HG03280 (cell line): ENCODE measurements at regions not wholly inside any gene's neighbourhood (a gene's known extent, or its start where the extent isn't known, plus 50 kb on each side); places are given as distances from the start of the nearest gene placed in this dataset.
"Not testable (repeated sequence)": the region's sequence is repeated elsewhere in the genome, so short reads cannot be mapped to it uniquely, and the experiment has no call there.

Source experiments
- ATAC-seq: cut with Tn5 transposase; IDR thresholded peaks from one replicate; pipeline ENCODE4 v1.9.1; 2021; ENCODE audit warnings: mild to moderate bottlenecking, moderate library complexity; ENCODE audit not compliant: unreplicated experiment

DNA sequence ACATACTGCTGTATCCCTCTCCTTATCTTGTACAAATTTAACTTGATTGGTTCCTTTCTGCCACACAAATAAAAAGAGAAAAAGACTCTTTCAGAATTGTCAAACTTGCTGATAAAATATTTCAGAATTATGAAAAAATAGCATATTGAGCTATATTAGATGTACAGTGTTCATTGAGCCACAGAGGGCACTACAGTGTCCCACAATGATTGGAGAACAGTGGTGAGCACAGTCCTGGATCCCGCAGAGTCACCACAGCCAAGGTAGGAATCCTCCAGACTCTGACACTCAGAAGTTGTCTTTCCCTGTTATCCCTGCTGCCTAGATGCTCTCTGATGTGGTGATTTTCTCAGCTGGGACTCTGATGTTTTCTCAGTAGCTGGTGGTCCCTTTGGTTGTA lies 1281.3 kb upstream of the ZEB2 start:
- no peak for ATAC-seq

DNA sequence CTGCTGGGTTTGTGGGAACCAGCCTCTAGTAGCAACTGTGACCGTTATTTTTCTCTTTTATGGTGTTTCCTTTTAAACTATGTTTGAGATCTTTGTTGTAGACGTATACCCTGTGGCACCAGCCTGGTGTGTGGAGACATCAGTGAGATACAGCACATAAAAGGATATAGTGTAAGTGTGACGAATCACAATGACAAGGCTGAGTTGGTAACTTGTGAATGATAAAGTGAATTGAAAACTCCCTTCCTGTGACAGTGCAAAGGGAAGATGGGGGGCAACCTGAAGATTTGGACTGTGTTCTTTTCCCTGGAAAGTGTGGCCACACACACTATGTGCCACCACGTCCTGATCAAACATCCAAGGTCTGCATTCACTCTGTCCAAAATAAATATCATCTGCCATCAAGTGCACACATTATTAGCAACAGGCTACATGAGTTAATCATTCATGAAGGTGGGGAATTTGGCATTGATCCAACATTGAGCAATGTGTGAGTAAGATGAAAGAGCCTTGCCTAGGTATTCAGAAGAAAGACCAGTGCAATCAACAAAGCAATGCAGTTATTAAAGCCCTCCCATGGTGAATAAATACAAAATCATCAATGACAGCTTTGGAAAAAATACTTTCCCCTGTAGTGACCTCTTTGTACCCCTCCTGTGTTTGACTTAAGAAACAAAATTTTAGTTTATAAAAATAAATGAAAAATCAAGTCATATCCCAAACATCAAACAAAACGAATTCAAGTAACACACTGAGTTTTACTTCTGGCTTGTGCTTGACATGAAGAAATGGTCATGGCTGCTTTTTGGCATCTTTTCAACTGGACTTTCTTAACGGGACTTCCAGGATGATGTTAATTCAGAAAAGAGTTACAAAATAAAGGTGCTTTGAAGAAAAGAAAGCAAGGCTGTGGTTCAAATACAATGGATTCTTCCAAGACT lies 1280.5 kb upstream of the ZEB2 start:
- no peak for ATAC-seq

DNA sequence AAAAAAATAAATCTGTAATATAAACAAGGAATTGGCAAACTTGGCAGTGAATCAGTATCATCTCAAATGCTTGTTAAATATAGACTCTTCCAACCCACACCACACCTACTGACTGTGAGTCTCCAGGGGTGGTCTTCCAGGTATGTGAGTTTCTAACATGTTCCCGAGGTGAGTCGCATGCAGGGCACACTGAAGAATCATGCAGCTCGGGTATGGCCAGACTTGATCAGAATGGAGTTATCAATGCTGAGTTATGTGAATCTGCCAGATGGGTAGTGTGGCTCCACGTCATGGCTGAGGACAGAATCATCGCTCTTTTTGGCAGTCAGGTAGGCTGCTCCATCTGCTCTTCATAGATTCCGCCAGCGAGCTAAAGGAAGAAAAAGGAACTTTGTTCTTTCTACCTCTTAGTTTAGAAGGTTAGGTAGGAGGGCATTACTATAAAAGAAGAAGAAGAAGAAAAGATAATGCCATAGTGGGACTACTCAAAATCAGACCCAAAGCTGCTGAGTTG lies 1279.7 kb upstream of the ZEB2 start:
- no peak for ATAC-seq

DNA sequence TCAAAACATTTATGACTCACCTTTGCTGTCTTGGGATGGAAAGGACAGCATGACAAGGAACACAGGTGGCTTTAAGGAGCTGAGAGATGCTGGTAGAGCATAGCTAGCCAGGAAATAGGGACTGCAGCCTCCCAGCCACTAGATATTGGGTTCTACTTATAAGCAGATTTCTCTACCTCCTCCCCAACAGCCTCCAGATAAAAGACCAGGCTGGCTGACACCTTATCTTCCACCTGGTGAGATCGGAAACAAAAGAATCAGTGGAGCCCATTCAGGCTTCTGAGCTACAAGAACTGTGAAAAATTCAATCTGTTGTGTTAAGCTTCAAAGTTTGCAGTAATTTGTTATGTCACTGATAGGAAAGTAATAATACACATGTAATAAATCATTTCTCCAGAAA lies 1278.5 kb upstream of the ZEB2 start:
- no peak for ATAC-seq

DNA sequence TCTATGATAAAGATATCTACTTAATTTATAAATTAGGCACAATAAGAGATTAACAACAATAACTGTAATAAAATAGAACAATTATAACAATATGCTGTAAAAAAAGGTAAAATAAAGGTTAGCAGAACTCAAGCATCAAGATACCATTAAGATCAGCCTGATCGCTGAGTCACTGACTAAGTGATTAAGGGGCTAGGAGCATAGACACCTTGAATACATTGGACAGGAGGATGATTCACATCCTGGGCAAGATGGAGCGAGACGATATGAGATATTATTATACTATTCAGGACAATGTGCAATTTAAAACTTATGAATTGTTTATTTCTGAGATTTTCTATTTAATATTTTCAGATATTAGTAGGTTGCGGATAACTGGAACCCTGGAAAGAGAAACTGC lies 1277.8 kb upstream of the ZEB2 start:
- no peak for ATAC-seq

DNA sequence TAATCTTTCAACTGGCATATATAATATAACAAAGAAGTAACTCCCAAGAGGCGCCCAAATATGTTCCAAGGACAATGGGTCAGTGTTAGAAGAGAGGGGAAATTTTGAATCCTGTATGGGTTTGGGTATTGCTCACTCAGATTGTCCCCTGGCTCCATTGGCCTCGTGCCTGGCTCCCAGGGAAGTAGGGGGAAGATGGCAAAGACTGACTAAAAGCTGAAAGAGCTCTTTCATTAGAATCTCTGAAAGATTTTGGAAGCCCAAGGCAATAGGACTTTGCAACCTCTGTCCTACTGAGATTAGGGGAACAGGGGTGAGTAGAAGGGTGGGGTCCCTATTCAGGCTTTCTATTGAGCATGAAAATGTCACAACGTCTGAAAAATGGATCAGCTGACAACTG lies 1272.8 kb upstream of the ZEB2 start:
- ATAC-seq, result no peak

DNA sequence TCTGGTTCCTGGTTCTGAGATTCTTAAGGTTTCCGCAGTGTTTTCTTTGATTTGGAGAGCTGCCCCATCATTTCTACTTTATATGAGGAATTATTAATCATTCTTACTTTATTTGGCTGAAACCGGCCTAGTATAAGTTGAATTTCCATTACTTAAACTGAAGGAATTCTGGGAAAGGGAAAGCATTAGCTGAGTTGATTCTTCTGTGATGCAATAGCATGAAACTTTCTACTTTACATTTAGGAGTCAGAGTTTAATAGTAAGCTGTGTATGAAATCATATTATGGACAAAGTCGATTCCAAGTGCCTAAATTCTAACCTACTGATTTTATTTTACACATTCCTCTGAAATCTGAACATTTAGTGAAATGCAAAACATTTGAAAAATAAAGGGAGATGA lies 1269.7 kb upstream of the ZEB2 start:
- no peak for ATAC-seq

DNA sequence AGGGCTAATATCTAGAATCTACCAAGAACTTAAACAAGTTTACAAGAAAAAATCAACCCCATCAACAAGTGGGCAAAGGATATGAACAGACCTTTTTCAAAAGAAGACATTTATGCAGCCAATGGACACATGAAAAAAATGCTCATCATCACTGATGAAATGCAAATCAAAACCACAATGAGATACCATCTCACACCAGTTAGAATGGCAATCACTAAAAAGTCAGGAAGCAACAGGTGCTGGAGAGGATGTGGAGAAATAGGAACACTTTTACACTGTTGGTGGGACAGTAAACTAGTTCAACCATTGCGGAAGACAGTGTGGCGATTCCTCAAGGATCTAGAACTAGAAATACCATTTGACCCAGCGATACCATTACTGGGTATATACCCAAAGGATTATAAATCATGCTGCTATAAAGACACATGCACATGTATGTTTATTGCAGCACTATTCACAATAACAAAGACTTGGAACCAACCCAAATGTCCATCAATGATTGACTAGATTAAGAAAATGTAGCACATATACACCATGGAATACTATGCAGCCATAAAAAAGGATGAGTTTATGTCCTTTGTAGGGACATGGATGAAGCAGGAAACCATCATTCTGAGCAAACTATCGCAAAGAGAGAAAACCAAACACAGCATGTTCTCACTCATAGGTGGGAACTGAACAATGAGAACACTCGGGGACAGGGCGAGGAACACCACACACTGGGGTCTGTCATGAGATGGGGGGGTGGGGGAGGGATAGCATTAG lies 1267.9 kb upstream of the ZEB2 start:
- ATAC-seq, result not testable (repeated sequence)

DNA sequence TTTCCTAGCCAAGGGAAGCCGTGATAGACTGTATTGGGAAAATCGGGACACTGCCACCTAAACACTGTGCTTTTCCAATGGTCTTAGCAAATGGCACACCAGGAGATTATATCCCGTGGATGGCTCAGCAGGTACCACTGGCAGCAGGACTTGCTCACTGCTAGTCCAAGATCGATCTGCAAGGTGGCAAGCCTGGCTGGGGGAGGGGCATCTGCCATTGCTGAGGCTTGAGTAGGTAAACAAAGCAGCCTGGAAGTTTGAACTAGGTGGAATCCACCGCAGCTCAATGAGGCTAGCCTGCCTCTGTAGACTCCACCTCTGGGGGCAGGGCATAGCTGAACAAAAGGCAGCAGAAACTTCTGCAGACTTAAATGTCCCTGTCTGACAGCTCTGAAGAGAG lies 1262.7 kb upstream of the ZEB2 start:
- ATAC-seq, result not testable (repeated sequence)

DNA sequence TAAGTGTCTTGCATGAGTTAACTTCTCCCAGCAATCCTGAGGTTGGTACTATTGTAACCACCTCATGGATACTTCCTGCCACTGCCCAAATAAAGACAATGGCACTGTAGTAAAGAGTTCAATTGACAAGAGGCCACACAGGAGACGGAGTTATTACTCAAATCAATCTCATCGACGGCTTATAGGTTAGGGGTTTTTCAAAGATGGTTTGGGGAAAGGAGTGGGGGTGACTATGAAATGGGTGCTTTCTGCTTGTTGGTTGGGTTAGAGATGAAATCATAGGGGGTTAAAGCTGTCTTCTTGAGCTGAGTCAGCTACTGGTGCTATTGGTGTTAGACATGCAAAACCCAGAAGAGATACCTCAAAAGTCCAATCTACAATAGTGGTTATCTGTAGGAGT lies 1258.0 kb upstream of the ZEB2 start:
- ATAC-seq, result no peak

DNA sequence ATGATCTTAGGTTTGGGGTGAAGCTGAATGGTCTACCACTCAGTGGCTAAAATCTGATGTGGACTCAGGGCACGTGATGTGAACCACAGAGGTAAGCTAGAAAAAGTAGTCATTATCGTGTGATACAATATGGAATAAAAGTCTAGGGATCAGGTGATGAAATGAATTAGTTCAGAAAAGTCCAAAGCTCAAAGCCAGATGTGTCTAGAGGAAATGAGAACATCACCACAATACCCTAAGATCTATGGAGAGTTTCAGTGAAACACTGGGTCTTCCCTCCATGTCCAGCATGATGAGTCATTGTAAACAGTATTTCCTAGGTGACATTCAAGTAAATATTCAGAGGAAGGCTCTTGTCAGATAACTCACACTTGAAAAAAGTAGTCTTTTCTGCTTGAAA lies 1257.4 kb upstream of the ZEB2 start:
- ATAC-seq, result no peak

DNA sequence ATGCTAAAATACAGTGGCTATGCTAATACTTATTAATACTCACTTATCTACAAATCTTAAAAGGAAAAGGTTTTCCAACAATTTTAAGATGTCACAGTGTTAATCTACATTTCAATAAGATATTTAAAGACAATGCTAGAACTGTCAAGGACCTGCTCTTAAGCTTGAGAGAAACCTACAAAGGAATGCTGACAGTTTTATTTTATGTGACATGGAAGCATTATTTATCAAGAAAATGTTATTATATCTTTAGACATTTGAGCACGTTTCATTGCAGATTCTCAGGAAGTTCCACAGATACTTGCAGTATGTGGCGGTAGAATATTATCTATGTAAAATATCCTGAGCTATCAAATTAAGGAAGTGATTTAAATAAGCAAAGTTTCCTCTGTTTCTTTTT lies 1255.7 kb upstream of the ZEB2 start:
- ATAC-seq, result no peak

DNA sequence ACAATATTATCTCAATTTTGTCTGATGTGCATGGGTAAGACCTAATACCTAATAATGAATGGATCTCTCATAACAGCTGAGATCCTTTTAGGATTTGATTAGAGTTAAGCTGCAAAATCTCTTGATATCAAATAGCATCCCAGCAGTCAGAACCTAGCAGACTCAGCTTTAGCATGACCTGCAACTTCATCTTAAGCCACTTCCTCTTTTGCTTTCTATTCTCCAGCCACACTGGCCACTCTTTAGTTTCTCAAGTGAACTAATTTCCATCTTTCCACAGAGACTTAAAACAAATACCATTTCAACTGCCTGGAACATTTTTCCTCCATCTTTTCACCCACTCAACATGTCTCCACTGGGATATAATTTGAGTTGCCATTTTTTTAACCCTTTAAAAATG lies 1251.6 kb upstream of the ZEB2 start:
- ATAC-seq, result peak; percentile 91

DNA sequence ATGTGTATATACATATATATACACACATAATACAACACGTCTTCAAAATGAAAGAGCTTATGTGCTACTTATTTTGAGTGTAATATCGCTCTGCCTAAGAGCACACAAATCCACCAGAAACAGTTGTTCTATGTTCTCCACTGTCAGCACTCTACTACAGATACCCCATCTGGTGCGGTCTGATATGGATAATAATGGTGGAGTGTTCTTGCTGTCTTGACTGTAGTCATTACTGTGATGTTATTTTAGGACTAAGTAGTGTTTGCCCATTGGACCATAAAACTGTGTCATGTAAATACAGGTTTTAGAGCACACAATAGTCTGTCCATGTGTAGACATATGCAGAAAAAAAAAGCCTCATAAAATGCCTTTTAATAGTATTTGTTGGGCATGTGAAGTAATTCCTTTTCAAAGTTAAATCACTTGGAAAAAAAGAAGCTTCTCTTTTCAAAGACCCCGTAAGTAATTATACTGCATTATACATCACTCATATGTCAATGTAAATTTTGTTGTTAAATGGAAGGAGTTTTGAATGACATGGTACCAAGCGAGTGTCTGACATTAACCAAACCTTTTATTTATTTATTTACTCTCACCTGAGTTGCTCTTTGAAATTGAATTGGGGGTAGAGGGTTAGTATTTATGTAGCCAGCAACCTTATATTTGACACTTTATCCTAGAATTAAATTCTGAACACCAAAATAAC lies 1249.2 kb upstream of the ZEB2 start:
- ATAC-seq, result no peak

DNA sequence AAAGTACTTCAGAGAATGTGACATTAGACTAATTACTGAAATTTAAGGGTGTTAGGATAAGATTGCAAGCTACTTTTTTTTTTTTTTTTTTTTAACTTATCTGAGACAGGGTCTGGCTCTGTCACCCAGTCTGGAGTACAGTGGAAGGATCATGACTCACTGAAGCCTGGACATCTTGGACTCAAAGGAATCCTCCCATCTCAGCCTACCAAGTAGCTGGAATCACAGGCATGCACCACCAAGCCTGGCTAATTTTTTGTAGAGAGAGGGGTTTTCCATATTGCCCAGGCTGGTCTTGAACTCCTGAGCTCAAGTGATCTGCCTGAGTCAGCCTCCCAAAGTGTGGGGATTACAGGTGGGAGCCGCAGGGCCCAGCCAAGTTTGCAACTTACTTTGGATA lies 1246.0 kb upstream of the ZEB2 start:
- no peak for ATAC-seq

DNA sequence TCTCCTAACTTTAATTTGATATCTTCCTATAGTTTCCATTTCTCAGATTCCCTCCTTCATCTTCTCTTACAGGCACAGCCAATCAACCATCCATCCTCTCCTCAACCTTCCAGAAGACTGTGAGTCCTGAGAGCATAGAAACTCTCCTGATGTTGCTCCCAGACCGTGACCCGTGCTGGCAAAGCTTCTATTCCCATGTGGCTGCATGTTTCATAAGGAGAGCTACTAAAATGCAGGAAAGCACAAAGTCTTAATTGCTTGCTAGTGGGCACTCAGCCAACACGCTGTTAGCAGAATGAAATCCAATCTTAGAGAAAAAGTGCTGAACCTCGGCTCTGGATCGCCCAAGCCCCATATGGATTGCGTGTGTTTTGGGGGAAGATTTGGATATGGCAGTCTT lies 1244.7 kb upstream of the ZEB2 start:
- ATAC-seq, result no peak

DNA sequence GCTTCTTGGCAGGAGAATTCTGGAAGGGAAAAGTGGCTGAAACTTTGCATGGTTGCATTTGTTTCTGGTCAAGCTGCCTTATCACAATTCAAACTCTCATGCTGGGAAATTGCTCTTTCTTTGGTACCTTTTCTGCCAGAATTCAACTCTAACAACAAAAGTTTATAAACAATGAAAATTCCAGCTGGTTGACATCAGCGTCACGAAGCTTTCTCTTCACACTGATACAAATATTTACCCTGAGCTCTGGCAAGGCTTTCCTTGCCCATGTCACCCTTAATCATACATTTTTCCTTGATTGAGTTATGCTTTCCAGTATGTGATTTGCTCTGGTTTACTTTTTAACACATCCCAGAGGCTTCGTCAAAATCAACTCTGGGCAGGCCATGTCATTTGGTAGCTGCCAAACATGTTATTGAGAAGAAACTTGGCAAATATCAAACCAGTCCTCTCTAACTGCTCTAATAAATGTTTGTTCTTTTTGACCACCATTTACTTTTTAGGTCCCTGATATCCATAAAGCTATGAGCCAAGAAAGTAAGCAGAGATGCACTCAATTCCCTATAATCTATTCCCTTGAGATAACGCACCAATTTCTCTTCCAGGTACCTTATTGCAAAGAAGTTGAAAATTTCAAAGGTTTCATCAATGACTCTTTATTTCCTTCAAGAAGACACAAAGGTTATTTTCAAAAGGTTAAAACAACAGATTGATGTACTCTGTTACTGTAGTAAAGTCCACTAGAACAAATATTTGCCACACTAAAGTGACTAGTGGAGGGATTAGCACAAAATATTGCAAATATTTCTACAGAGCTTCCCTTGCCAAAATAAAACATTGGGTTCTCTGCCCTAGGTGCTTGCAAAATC lies 1241.1 kb upstream of the ZEB2 start:
- ATAC-seq, result no peak

DNA sequence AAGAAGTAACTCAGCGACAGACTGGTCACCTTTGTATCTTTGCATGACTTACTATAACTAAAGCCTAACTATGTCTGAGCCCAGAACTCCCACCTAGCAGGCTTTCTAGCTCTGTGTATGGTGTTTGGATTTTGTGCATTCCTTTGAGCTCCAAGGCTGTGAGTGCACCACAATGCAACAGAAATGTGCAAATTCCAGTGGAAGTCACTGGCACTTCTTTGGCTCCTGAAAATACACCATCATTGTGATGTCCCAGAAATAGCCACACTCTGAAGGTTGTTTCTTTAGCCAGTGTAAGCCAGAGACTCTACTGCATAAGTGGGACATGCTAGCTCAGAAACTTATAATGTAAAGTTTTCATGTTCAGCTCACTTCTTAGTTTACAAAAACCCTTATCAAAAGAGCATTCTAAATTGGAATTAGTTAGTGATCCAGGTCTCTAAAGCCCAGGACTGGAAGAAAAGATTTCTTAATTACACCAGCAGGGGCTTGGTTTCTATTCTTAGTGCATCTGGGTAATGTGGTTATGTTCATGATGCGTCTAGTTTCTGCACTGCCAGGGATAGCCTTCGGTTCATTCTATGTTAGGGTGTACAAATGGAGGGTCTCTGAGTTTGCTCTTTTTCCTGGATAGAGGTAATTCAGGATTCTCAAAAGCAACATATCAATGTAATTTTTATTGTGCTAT lies 1239.5 kb upstream of the ZEB2 start:
- ATAC-seq, result no peak

DNA sequence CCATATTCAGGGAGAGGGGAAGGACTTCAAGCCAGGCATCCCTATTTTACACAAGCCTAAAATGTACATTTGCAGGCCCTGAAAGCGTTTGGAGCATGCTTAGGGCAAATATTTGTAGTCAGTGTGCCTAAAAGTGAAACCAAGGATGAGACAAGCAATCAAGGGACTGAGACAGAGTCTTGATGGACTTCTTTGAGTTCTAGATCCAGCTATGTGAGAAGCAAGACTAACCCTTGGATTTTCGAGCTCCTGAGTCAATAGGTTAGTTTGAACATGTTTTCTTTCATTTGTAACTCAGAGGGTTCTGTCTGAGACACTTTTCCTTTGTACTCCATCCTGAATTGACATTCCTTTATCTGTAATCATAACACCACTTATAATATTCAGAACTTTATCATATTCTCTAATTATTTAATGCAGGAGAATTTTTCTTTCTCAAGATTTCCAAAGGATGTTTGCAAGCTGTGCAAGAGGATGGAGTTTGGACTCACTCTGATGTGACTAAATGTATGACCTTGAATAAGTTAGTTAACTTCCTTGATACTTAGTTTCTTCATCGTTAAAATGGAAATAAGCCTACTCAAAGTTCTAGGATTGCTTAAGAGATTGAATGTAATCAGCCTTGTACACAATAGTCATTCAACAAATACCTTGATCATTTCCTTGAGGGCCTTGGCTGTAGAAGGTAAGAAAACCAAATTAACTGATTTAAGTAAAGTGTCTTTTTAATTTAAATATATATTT lies 1237.8 kb upstream of the ZEB2 start:
- ATAC-seq, result no peak
